ENCODE measurements at regions not wholly inside any gene's neighbourhood (a gene's known extent, or its start where the extent isn't known, plus 50 kb on each side); places are given as distances from the start of the nearest gene placed in this dataset.
A peak's percentile ranks its signal among the peaks of the same experiment; 100 is the strongest.

GRCh38 chr2:180660207-180660606, 320.2 kb upstream of the UBE2E3 start:
- Mint-ChIP-seq H3K9me3 (no peaks in the 10 kb centered on the region), H3K27ac (no peak overlapping the region), H3K4me1 (no peaks in the 10 kb centered on the region), H3K36me3 (ENCODE audit: low read depth) (no peaks in the 10 kb centered on the region), H3K27me3 (peaks cover 33% of the 10 kb centered on the region), H3K4me3 (no peak overlapping the region)
- ATAC-seq (replicated peaks) = no peak

GRCh38 chr2:180657054-180657453, 323.4 kb upstream of the UBE2E3 start:
- no peak overlapping the region for H3K4me3 Mint-ChIP-seq
- no peak overlapping the region for H3K27ac Mint-ChIP-seq
- no peaks in the 10 kb centered on the region for H3K9me3 Mint-ChIP-seq
- ATAC-seq (replicated peaks) = peak; percentile 18
- peaks cover 23% of the 10 kb centered on the region for H3K27me3 Mint-ChIP-seq
- H3K4me1 Mint-ChIP-seq = no peaks in the 10 kb centered on the region
- no peaks in the 10 kb centered on the region for H3K36me3 Mint-ChIP-seq (ENCODE audit: low read depth)

GRCh38 chr2:180656455-180656847, 324.0 kb upstream of the UBE2E3 start:
- Mint-ChIP-seq H3K9me3 (no peaks in the 10 kb centered on the region), H3K36me3 (ENCODE audit: low read depth) (no peaks in the 10 kb centered on the region), H3K4me1 (no peaks in the 10 kb centered on the region), H3K27me3 (peaks cover 19% of the 10 kb centered on the region), H3K27ac (no peak overlapping the region), H3K4me3 (no peak overlapping the region)
- peak; percentile 82 for ATAC-seq (replicated peaks)

GRCh38 chr2:180655842-180656454, 324.5 kb upstream of the UBE2E3 start:
- no peaks in the 10 kb centered on the region for H3K36me3 Mint-ChIP-seq (ENCODE audit: low read depth)
- peaks cover 17% of the 10 kb centered on the region for H3K27me3 Mint-ChIP-seq
- no peaks in the 10 kb centered on the region for H3K4me1 Mint-ChIP-seq
- H3K27ac Mint-ChIP-seq = no peak overlapping the region
- no peak overlapping the region for H3K4me3 Mint-ChIP-seq
- no peak for ATAC-seq (replicated peaks)
- no peaks in the 10 kb centered on the region for H3K9me3 Mint-ChIP-seq

- Mint-ChIP-seq H3K4me3 (no peak overlapping the region), H3K27ac (no peak overlapping the region), H3K9me3 (no peaks in the 10 kb centered on the region), H3K27me3 (peaks cover 14% of the 10 kb centered on the region), H3K36me3 (ENCODE audit: low read depth) (no peaks in the 10 kb centered on the region), H3K4me1 (no peaks in the 10 kb centered on the region)
- no peak for ATAC-seq (replicated peaks)
Observed at GRCh38 chr2:180655393-180655792, 325.0 kb upstream of the UBE2E3 start.

- H3K4me3 Mint-ChIP-seq = no peak overlapping the region
- no peaks in the 10 kb centered on the region for H3K36me3 Mint-ChIP-seq (ENCODE audit: low read depth)
- H3K4me1 Mint-ChIP-seq = no peaks in the 10 kb centered on the region
- H3K27ac Mint-ChIP-seq = no peak overlapping the region
- H3K27me3 Mint-ChIP-seq = peaks cover 10% of the 10 kb centered on the region
- no peaks in the 10 kb centered on the region for H3K9me3 Mint-ChIP-seq
- ATAC-seq (replicated peaks) = no peak
Observed at GRCh38 chr2:180653481-180653880, 326.9 kb upstream of the UBE2E3 start.

- H3K27me3 Mint-ChIP-seq = peaks cover 10% of the 10 kb centered on the region
- no peak for ATAC-seq (replicated peaks)
- H3K27ac Mint-ChIP-seq = no peak overlapping the region
- H3K4me3 Mint-ChIP-seq = no peak overlapping the region
- no peaks in the 10 kb centered on the region for H3K9me3 Mint-ChIP-seq
- H3K4me1 Mint-ChIP-seq = no peaks in the 10 kb centered on the region
- no peaks in the 10 kb centered on the region for H3K36me3 Mint-ChIP-seq (ENCODE audit: low read depth)
Observed at GRCh38 chr2:180652794-180653193, 327.6 kb upstream of the UBE2E3 start.

- Mint-ChIP-seq H3K27me3 (peaks cover 7% of the 10 kb centered on the region), H3K4me3 (no peak overlapping the region), H3K9me3 (no peaks in the 10 kb centered on the region), H3K36me3 (ENCODE audit: low read depth) (no peaks in the 10 kb centered on the region), H3K27ac (no peak overlapping the region), H3K4me1 (no peaks in the 10 kb centered on the region)
- ATAC-seq (replicated peaks) = no peak
Observed at GRCh38 chr2:180651596-180651995, 328.8 kb upstream of the UBE2E3 start.

- H3K4me1 Mint-ChIP-seq = no peaks in the 10 kb centered on the region
- ATAC-seq (replicated peaks) = no peak
- H3K4me3 Mint-ChIP-seq = no peak overlapping the region
- no peaks in the 10 kb centered on the region for H3K9me3 Mint-ChIP-seq
- H3K36me3 Mint-ChIP-seq (ENCODE audit: low read depth) = no peaks in the 10 kb centered on the region
- peaks cover 3% of the 10 kb centered on the region for H3K27me3 Mint-ChIP-seq
- H3K27ac Mint-ChIP-seq = no peak overlapping the region
Observed at GRCh38 chr2:180647621-180648020, 332.8 kb upstream of the UBE2E3 start.

GRCh38 chr2:180647221-180647620, 333.2 kb upstream of the UBE2E3 start:
- no peak for ATAC-seq (replicated peaks)
- no peak overlapping the region for H3K27ac Mint-ChIP-seq
- H3K36me3 Mint-ChIP-seq (ENCODE audit: low read depth) = no peaks in the 10 kb centered on the region
- no peaks in the 10 kb centered on the region for H3K9me3 Mint-ChIP-seq
- H3K4me1 Mint-ChIP-seq = no peaks in the 10 kb centered on the region
- H3K4me3 Mint-ChIP-seq = no peak overlapping the region
- peaks cover 3% of the 10 kb centered on the region for H3K27me3 Mint-ChIP-seq

GRCh38 chr2:180646756-180647155, 333.6 kb upstream of the UBE2E3 start:
- no peak overlapping the region for H3K4me3 Mint-ChIP-seq
- no peaks in the 10 kb centered on the region for H3K36me3 Mint-ChIP-seq (ENCODE audit: low read depth)
- H3K27ac Mint-ChIP-seq = no peak overlapping the region
- H3K9me3 Mint-ChIP-seq = no peaks in the 10 kb centered on the region
- ATAC-seq (replicated peaks) = no peak
- H3K4me1 Mint-ChIP-seq = no peaks in the 10 kb centered on the region
- peaks cover 3% of the 10 kb centered on the region for H3K27me3 Mint-ChIP-seq

GRCh38 chr2:180644709-180645108, 335.7 kb upstream of the UBE2E3 start:
- peaks cover 3% of the 10 kb centered on the region for H3K27me3 Mint-ChIP-seq
- no peaks in the 10 kb centered on the region for H3K9me3 Mint-ChIP-seq
- no peak for ATAC-seq (replicated peaks)
- no peak overlapping the region for H3K4me3 Mint-ChIP-seq
- no peak overlapping the region for H3K27ac Mint-ChIP-seq
- no peaks in the 10 kb centered on the region for H3K4me1 Mint-ChIP-seq
- H3K36me3 Mint-ChIP-seq (ENCODE audit: low read depth) = no peaks in the 10 kb centered on the region

- no peaks in the 10 kb centered on the region for H3K4me1 Mint-ChIP-seq
- no peak overlapping the region for H3K27ac Mint-ChIP-seq
- H3K27me3 Mint-ChIP-seq = no peaks in the 10 kb centered on the region
- no peaks in the 10 kb centered on the region for H3K36me3 Mint-ChIP-seq (ENCODE audit: low read depth)
- H3K4me3 Mint-ChIP-seq = no peak overlapping the region
- ATAC-seq (replicated peaks) = no peak
- no peaks in the 10 kb centered on the region for H3K9me3 Mint-ChIP-seq
Observed at GRCh38 chr2:180630756-180631155, 349.6 kb upstream of the UBE2E3 start.

- no peaks in the 10 kb centered on the region for H3K4me1 Mint-ChIP-seq
- no peak for ATAC-seq (replicated peaks)
- peaks cover 3% of the 10 kb centered on the region for H3K9me3 Mint-ChIP-seq
- no peaks in the 10 kb centered on the region for H3K36me3 Mint-ChIP-seq (ENCODE audit: low read depth)
- peaks cover 4% of the 10 kb centered on the region for H3K27me3 Mint-ChIP-seq
- H3K27ac Mint-ChIP-seq = no peak overlapping the region
- no peak overlapping the region for H3K4me3 Mint-ChIP-seq
Observed at GRCh38 chr2:180625006-180625844, 355.2 kb upstream of the UBE2E3 start.
